ENCODE measurements at regions not wholly inside any gene's neighbourhood (a gene's known extent, or its start where the extent isn't known, plus 50 kb on each side); places are given as distances from the start of the nearest gene placed in this dataset.

- H3K36me3 ChIP-seq (replicated peaks in 1 of 2; ENCODE audit: control extremely low read depth in 1 of 2, control insufficient read depth in 1 of 2, extremely low read depth in 1 of 2, insufficient read depth in 2 of 2, low read length in 1 of 2), result no peaks in the 10 kb centered on the region
- WGBS (ENCODE audit: insufficient coverage), result 56% methylated on average over 5 of the region's 5 CpGs
- ChIA-PET CTCF (no interaction called here), POLR2A (no interaction called here)
- H3K9me3 ChIP-seq (ENCODE audit: control extremely low read depth in 1 of 3, control insufficient read depth in 2 of 3, insufficient read depth in 1 of 3, low read length in 2 of 3), result no peaks in the 10 kb centered on the region
- no peaks in the 10 kb centered on the region for H3K27me3 ChIP-seq (replicated peaks in 1 of 4; ENCODE audit: control extremely low read depth in 1 of 4, control insufficient read depth in 3 of 4, insufficient read depth in 4 of 4, low read length in 3 of 4)
- H3K9ac ChIP-seq (ENCODE audit: low read length), result no peak overlapping the region
- no peaks in the 10 kb centered on the region for H4K20me1 ChIP-seq (ENCODE audit: control insufficient read depth, insufficient read depth, low read length, poor library complexity, severe bottlenecking)
- no peaks in the 10 kb centered on the region for H3K79me2 ChIP-seq (ENCODE audit: control insufficient read depth, insufficient read depth, low read length)
- no peak for DNase-seq
- H3K4me1 Mint-ChIP-seq, result no peaks in the 10 kb centered on the region
- H3K4me3 Mint-ChIP-seq, result no peak overlapping the region
- H3K27ac ChIP-seq (ENCODE audit: low read length in 2 of 2), result no peak overlapping the region
- ATAC-seq (ENCODE audit: low read depth), result no peak
- H3K27ac Mint-ChIP-seq, result no peak overlapping the region
- peaks cover 2% of the 10 kb centered on the region for H3K27me3 Mint-ChIP-seq
- intact Hi-C loops (cut with micrococcal nuclease), result no loop called here
- no peak overlapping the region for H3K4me3 ChIP-seq (ENCODE audit: control extremely low read depth in 1 of 5, extremely low read depth in 1 of 5, insufficient read depth in 1 of 5, low read depth in 2 of 5, low read length in 4 of 5)
- H3K4me2 ChIP-seq (replicated peaks; ENCODE audit: low read depth, low read length, poor library complexity, severe bottlenecking), result no peak overlapping the region
- TF ChIP-seq EZH2 (IDR thresholded peaks at IDR 0.05; ENCODE audit: borderline replicate concordance, insufficient read depth, low read depth, low read length, poor library complexity, severe bottlenecking), result no peak
- no peak for TF ChIP-seq CTCF (IDR thresholded peaks at IDR 0.05)
- H2AFZ ChIP-seq (ENCODE audit: insufficient read depth, low read depth, low read length, poor library complexity, severe bottlenecking), result no peak overlapping the region
- peaks cover 3% of the 10 kb centered on the region for H3K9me3 Mint-ChIP-seq (ENCODE audit: insufficient read depth)
- no peaks in the 10 kb centered on the region for H3K4me1 ChIP-seq (ENCODE audit: control insufficient read depth in 2 of 2, insufficient read depth in 2 of 2, low read length in 2 of 2)
Measured at GRCh38 chr4:114538012-114538617, 60.5 kb upstream of the UGT8 start.

- Histone ChIP-seq H2AFZ (ENCODE audit: insufficient read depth, low read depth, low read length, poor library complexity, severe bottlenecking) (no peak overlapping the region), H3K4me2 (replicated peaks; ENCODE audit: low read depth, low read length, poor library complexity, severe bottlenecking) (no peak overlapping the region), H3K9ac (ENCODE audit: low read length) (no peak overlapping the region), H3K27ac (ENCODE audit: low read length in 2 of 2) (no peak overlapping the region), H3K4me3 (ENCODE audit: control extremely low read depth in 1 of 5, extremely low read depth in 1 of 5, insufficient read depth in 1 of 5, low read depth in 2 of 5, low read length in 4 of 5) (no peak overlapping the region), H3K79me2 (ENCODE audit: control insufficient read depth, insufficient read depth, low read length) (no peaks in the 10 kb centered on the region), H4K20me1 (ENCODE audit: control insufficient read depth, insufficient read depth, low read length, poor library complexity, severe bottlenecking) (no peaks in the 10 kb centered on the region), H3K36me3 (replicated peaks in 1 of 2; ENCODE audit: control extremely low read depth in 1 of 2, control insufficient read depth in 1 of 2, extremely low read depth in 1 of 2, insufficient read depth in 2 of 2, low read length in 1 of 2) (no peaks in the 10 kb centered on the region), H3K9me3 (ENCODE audit: control extremely low read depth in 1 of 3, control insufficient read depth in 2 of 3, insufficient read depth in 1 of 3, low read length in 2 of 3) (no peaks in the 10 kb centered on the region), H3K27me3 (replicated peaks in 1 of 4; ENCODE audit: control extremely low read depth in 1 of 4, control insufficient read depth in 3 of 4, insufficient read depth in 4 of 4, low read length in 3 of 4) (no peaks in the 10 kb centered on the region), H3K4me1 (ENCODE audit: control insufficient read depth in 2 of 2, insufficient read depth in 2 of 2, low read length in 2 of 2) (no peaks in the 10 kb centered on the region)
- no peak for DNase-seq
- Mint-ChIP-seq H3K27ac (no peak overlapping the region), H3K4me3 (no peak overlapping the region), H3K4me1 (no peaks in the 10 kb centered on the region), H3K27me3 (peaks cover 2% of the 10 kb centered on the region), H3K9me3 (ENCODE audit: insufficient read depth) (peaks cover 3% of the 10 kb centered on the region)
- no peak for ATAC-seq (ENCODE audit: low read depth)
- intact Hi-C loops (cut with micrococcal nuclease), result no loop called here
- TF ChIP-seq EZH2 (IDR thresholded peaks at IDR 0.05; ENCODE audit: borderline replicate concordance, insufficient read depth, low read depth, low read length, poor library complexity, severe bottlenecking) (no peak), CTCF (IDR thresholded peaks at IDR 0.05) (no peak)
- ChIA-PET CTCF (interaction anchor here (0.5 kb wide), 1 partner anchor 22 kb away, joined by 4 read pairs; no protein-coding TSS in a partner anchor), POLR2A (no interaction called here)
Measured at GRCh38 chr4:114539985-114540384, 58.6 kb upstream of the UGT8 start.
